B cell (primary cell): ENCODE measurements at regions not wholly inside any gene's neighbourhood (a gene's known extent, or its start where the extent isn't known, plus 50 kb on each side); places are given as distances from the start of the nearest gene placed in this dataset.
"Not testable (repeated sequence)": the region's sequence is repeated elsewhere in the genome, so short reads cannot be mapped to it uniquely, and the experiment has no call there.

Experiments used
- ATAC-seq: fragments of 200-7000 bp; cut with Tn5 transposase; one replicate; pipeline ENCODE4 v1.10.0; 2021; ENCODE audit warnings: low read depth, mild to moderate bottlenecking, moderate number of reproducible peaks, moderate library complexity
- CTCF ChIA-PET: fragments of 350-600 bp; sonication (Branson Sonifier 250); formaldehyde crosslinking; loops from one replicate; lab custom pipeline; 2021; ENCODE audit warnings: antibody characterized with exemption, inconsistent platforms; lab: Charles Lee
- POLR2A ChIA-PET: fragments of 350-600 bp; sonication (Branson Sonifier 250); formaldehyde crosslinking; loops from one replicate; lab custom pipeline; 2021; ENCODE audit warnings: antibody characterized with exemption; lab: Charles Lee
- DNase-seq: peaks from one replicate; pipeline ENCODE4 v3.0.0; 2013
- H2AFZ ChIP-seq: 2 replicates; pipeline ENCODE4 v1.6.1; 2012; ENCODE audit warnings: mild to moderate bottlenecking, low read depth, low read length; ENCODE audit not compliant: insufficient read depth, poor library complexity, severe bottlenecking
- H3K27ac ChIP-seq, 2 donors: 1 replicate in 1 of 2; 2 replicates in 1 of 2; pipeline ENCODE4 v1.5.1; 2012 to 2013; ENCODE audit warnings: low read length in 2 of 2, mild to moderate bottlenecking in 2 of 2, moderate library complexity in 1 of 2
- H3K27me3 ChIP-seq, 4 experiments: fragments of 200-600 bp in 1 of 4; sonication (generic) in 1 of 4; replicated peaks in 1 of 4; 1 replicate in 2 of 4; 2 replicates in 2 of 4; pipeline versions ENCODE4 v1.6.1 to v1.7.0; 2013 to 2016; ENCODE audit warnings: low read length in 3 of 4, mild to moderate bottlenecking in 2 of 4, mixed read lengths in 1 of 4, moderate library complexity in 1 of 4; ENCODE audit not compliant: insufficient read depth in 4 of 4, control insufficient read depth in 3 of 4; ENCODE audit errors: control extremely low read depth in 1 of 4
- H3K36me3 ChIP-seq, 2 experiments: replicated peaks in 1 of 2; 1 replicate in 1 of 2; 2 replicates in 1 of 2; pipeline versions ENCODE4 v1.6.1 to v1.7.1; 2013; ENCODE audit warnings: low read length in 1 of 2; ENCODE audit not compliant: insufficient read depth in 2 of 2, control insufficient read depth in 1 of 2; ENCODE audit errors: control extremely low read depth in 1 of 2, extremely low read depth in 1 of 2
- H3K4me1 ChIP-seq, 2 donors: fragments of 200-600 bp in 1 of 2; sonication (generic) in 1 of 2; 1 replicate in 1 of 2; 2 replicates in 1 of 2; pipeline versions ENCODE4 v1.5.1 to v1.6.1; 2013 to 2017; ENCODE audit warnings: low read length in 2 of 2; ENCODE audit not compliant: control insufficient read depth in 2 of 2, insufficient read depth in 2 of 2
- H3K4me2 ChIP-seq: replicated peaks from 2 replicates; pipeline ENCODE3; 2012; ENCODE audit warnings: mild to moderate bottlenecking, low read depth, low read length; ENCODE audit not compliant: poor library complexity, severe bottlenecking
- H3K4me3 ChIP-seq, 5 experiments: fragments of 200-600 bp in 1 of 5; sonication (generic) in 1 of 5; 1 replicate in 3 of 5; 2 replicates in 2 of 5; pipeline versions ENCODE4 v1.5.1 to v1.7.0; 2011 to 2016; ENCODE audit warnings: low read length in 4 of 5, mild to moderate bottlenecking in 4 of 5, low read depth in 2 of 5, control low read depth in 1 of 5, moderate library complexity in 1 of 5; ENCODE audit not compliant: insufficient read depth in 1 of 5; ENCODE audit errors: control extremely low read depth in 1 of 5, extremely low read depth in 1 of 5
- H3K79me2 ChIP-seq: fragments of 200-600 bp; sonication (generic); one replicate; pipeline ENCODE4 v1.6.0; 2016; ENCODE audit warnings: low read length; ENCODE audit not compliant: control insufficient read depth, insufficient read depth
- H3K9ac ChIP-seq: fragments of 200-600 bp; sonication (generic); 2 replicates; pipeline ENCODE4 v1.6.1; 2017; ENCODE audit warnings: mild to moderate bottlenecking, low read length, moderate library complexity
- H3K9me3 ChIP-seq, 3 donors: one replicate each; pipeline versions ENCODE4 v1.6.1 to v1.7.1; 2013; ENCODE audit warnings: low read length in 2 of 3; ENCODE audit not compliant: control insufficient read depth in 2 of 3, insufficient read depth in 1 of 3; ENCODE audit errors: control extremely low read depth in 1 of 3
- H4K20me1 ChIP-seq: 2 replicates; pipeline ENCODE4 v1.6.0; 2012; ENCODE audit warnings: mild to moderate bottlenecking, low read length; ENCODE audit not compliant: insufficient read depth, control insufficient read depth, poor library complexity, severe bottlenecking
- H3K27ac Mint-ChIP-seq: one replicate; pipeline ENCODE4 v1.8.0; 2021; ENCODE audit warnings: mixed read lengths
- H3K27me3 Mint-ChIP-seq: one replicate; pipeline ENCODE4 v1.8.0; 2021; ENCODE audit warnings: mixed read lengths
- H3K4me1 Mint-ChIP-seq: one replicate; pipeline ENCODE4 v1.8.0; 2021; ENCODE audit warnings: mixed read lengths
- H3K4me3 Mint-ChIP-seq: one replicate; pipeline ENCODE4 v1.8.0; 2021; ENCODE audit warnings: mixed read lengths
- H3K9me3 Mint-ChIP-seq: one replicate; pipeline ENCODE4 v1.8.0; 2022; ENCODE audit warnings: mixed read lengths; ENCODE audit not compliant: insufficient read depth
- WGBS: methylation state at CpG from one replicate; pipeline ENCODE4 v1.1.5; 2013; ENCODE audit warnings: missing lambda C conversion rate; ENCODE audit not compliant: insufficient coverage; 5-methylcytosine and 5-hydroxymethylcytosine counted together
- intact Hi-C: fragments of 100-400 bp; cut with micrococcal nuclease; formaldehyde crosslinking; loops from one replicate; pipeline ENCODE4 v1.10.0; 2022

DNA sequence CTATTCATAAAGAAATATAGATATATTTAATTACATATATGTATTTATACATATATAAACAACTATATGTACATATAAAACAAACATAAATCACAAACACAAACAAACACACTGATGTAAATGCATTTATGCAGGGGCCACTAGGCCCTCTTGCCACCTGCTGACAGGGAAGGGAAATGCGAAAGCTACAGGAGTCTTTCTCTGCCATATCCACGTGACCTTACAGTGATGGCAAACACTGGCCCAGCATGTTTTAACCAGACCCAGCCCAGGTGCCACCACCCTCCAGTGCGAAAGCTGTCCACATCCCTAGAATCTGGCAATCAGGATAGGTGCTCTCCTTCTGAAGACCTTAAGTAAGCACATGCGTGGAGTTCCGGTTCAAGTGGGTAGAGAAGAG is 187.0 kb downstream of the ANKRD36B start:
- H3K4me1 ChIP-seq, CTCF ChIA-PET: not testable (repeated sequence)

DNA sequence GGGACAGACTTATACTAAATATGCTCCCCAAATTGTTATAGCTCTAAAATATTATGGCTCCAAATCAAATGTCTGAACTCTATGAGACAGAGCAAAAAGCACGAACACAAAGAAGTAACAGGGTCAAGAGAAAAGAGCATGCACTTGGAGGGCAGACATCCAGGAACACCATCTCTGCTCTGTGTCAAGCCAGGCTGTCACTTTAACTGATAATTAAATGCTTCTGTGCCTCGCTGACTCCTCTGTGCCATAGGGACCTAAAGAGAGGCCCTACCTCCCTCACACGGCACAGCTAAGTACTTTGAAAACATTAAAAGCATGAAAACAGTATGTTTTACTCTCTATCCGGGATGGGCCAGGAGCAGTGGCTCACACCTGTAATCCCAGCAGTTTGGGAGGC is 194.0 kb downstream of the ANKRD36B start:
- CTCF ChIA-PET, result not testable (repeated sequence)

More for the DNA sequence above, 187.0 kb downstream of the ANKRD36B start:
- H3K4me2 ChIP-seq, H3K27me3 ChIP-seq, H3K27ac ChIP-seq, H3K27me3 Mint-ChIP-seq, H3K9me3 Mint-ChIP-seq, intact Hi-C loops, DNase-seq, H3K9ac ChIP-seq, H3K36me3 ChIP-seq, H3K4me3 Mint-ChIP-seq, H4K20me1 ChIP-seq, H3K27ac Mint-ChIP-seq, H2AFZ ChIP-seq, H3K4me1 Mint-ChIP-seq, POLR2A ChIA-PET, H3K79me2 ChIP-seq, H3K4me3 ChIP-seq, H3K9me3 ChIP-seq: not testable (repeated sequence)
- peak; percentile 31 for ATAC-seq
- no CpG with 5 or more reads among the region's 5 CpGs for WGBS

DNA sequence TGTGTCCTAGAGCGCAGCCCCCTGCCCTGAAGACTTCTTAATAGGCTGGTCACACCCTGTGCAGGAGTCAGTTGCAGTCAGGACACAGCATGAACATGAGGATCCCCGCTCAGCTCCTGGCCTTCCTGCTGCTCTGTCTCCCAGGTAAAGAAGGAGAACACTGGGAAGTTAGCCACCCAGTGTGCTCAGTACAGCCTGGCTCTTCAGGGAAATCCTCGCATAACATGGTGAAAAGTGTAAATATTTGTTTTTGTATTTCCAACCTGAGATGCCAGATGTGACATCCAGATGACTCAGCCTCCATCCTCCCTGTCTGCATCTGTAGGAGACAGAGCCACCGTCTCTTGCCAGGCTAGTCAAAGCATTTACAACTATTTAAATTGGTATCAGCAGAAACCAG is 203.9 kb downstream of the ANKRD36B start:
- H3K4me1 Mint-ChIP-seq, H3K9me3 Mint-ChIP-seq, intact Hi-C loops, H3K4me1 ChIP-seq, POLR2A ChIA-PET, H2AFZ ChIP-seq, H3K4me2 ChIP-seq, H3K27me3 ChIP-seq, H3K27me3 Mint-ChIP-seq, H3K27ac Mint-ChIP-seq, H3K9me3 ChIP-seq, H4K20me1 ChIP-seq, H3K79me2 ChIP-seq, CTCF ChIA-PET, H3K9ac ChIP-seq, H3K4me3 Mint-ChIP-seq, H3K4me3 ChIP-seq, ATAC-seq, H3K36me3 ChIP-seq, DNase-seq, H3K27ac ChIP-seq: not testable (repeated sequence)
- WGBS, result no CpG with 5 or more reads among the region's 4 CpGs

More for the DNA sequence above, 194.0 kb downstream of the ANKRD36B start:
- ATAC-seq, H3K4me3 Mint-ChIP-seq, H3K4me2 ChIP-seq, H3K9ac ChIP-seq, H3K79me2 ChIP-seq, intact Hi-C loops, H4K20me1 ChIP-seq, H3K27ac Mint-ChIP-seq, H2AFZ ChIP-seq, POLR2A ChIA-PET, H3K4me1 Mint-ChIP-seq, H3K9me3 ChIP-seq, H3K4me3 ChIP-seq, H3K27ac ChIP-seq, DNase-seq, H3K4me1 ChIP-seq, H3K36me3 ChIP-seq, H3K9me3 Mint-ChIP-seq, H3K27me3 Mint-ChIP-seq, H3K27me3 ChIP-seq: not testable (repeated sequence)
- no CpG with 5 or more reads among the region's 4 CpGs for WGBS

DNA sequence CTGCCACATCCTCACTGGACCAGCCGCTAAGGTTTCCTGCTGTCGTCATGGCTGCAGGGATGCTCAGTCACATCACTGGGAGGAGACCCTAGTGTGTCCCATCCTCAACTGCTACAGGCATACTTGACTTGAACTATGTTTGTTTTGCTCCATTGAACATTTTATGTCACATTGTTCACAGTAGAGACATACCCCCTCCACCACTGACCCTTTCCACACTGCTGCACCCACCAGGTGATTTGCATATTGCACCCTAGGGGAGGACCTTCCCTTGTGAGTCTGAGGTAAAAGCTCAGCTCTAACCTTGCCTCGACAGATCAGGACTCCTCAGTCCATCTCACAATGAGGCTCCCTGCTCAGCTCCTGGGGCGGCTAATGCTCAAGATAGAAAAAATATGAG is 213.8 kb downstream of the ANKRD36B start:
- no CpG with 5 or more reads among the region's 4 CpGs for WGBS
- H3K9ac ChIP-seq, H3K27ac ChIP-seq, H3K36me3 ChIP-seq, H3K9me3 ChIP-seq, H3K4me3 ChIP-seq, CTCF ChIA-PET, H3K79me2 ChIP-seq, intact Hi-C loops, DNase-seq, H3K27me3 ChIP-seq, H2AFZ ChIP-seq, H4K20me1 ChIP-seq, H3K4me2 ChIP-seq, H3K27me3 Mint-ChIP-seq, H3K4me1 ChIP-seq, H3K9me3 Mint-ChIP-seq, POLR2A ChIA-PET, H3K4me3 Mint-ChIP-seq, H3K4me1 Mint-ChIP-seq, H3K27ac Mint-ChIP-seq: not testable (repeated sequence)
- ATAC-seq, result peak; percentile 80
